Left ventricle myocardium inferior (tissue), 1 donor: ENCODE measurements at regions not wholly inside any gene's neighbourhood (a gene's known extent, or its start where the extent isn't known, plus 50 kb on each side); places are given as distances from the start of the nearest gene placed in this dataset.
A peak's percentile ranks its signal among the peaks of the same experiment; 100 is the strongest.

Source experiments
- DNase-seq: peaks from one replicate; pipeline ENCODE4 v3.0.0-alpha.2; 2020
- H3K27ac ChIP-seq: fragments of 200-600 bp; replicated peaks from 2 replicates; pipeline ENCODE4 v1.8.0; 2021
- H3K27me3 ChIP-seq: fragments of 200-600 bp; 2 replicates; pipeline ENCODE4 v1.8.0; 2021; ENCODE audit warnings: low read depth
- H3K36me3 ChIP-seq: fragments of 200-600 bp; 2 replicates; pipeline ENCODE4 v1.8.0; 2021
- H3K4me1 ChIP-seq: fragments of 200-600 bp; 2 replicates; pipeline ENCODE4 v1.8.0; 2021
- H3K4me3 ChIP-seq: fragments of 200-600 bp; 2 replicates; pipeline ENCODE4 v1.8.0; 2021; ENCODE audit warnings: mild to moderate bottlenecking, moderate library complexity
- H3K9me3 ChIP-seq: fragments of 200-600 bp; replicated peaks from 2 replicates; pipeline ENCODE4 v1.8.0; 2021
- CTCF ChIP-seq: fragments of 200-600 bp; IDR thresholded peaks from 2 replicates; pipeline ENCODE4 v1.8.0; 2021; ENCODE audit warnings: antibody characterized with exemption, mild to moderate bottlenecking, borderline replicate concordance
- intact Hi-C: fragments of 100-400 bp; cut with micrococcal nuclease; formaldehyde crosslinking; loops from one replicate; pipeline ENCODE4 v1.11.0; 2022
- donor health status: DM: no; HTN: yes; CAD: no; lungs with severe emphysema.

- H3K27ac ChIP-seq = peak overlapping the region; percentile 74
- intact Hi-C loops = no loop called here
Observed at GRCh38 chr5:32506799-32507198, 62.3 kb upstream of the ZFR start.

DNA sequence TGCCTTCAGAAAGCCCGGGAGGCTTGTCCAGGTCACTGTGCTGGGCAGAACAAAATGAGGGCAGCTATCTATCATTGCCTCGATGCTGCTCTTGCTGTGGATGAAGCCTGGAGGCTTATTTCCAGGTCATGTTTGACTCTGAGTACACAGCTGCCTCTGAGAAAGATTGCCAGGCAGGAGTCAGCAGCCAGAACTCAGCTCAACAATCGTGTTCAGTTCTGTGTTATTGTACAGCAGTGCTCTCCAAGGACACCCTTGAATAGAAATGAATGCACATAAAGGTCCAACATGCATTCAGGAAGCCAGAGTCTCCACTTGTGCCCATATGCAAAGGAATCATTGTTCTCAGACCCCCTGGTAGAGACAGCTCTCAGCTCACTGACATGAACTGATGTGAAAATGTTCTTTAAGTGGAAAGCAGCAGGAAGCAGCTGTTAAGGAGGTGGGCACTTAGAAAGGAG is 61.7 kb upstream of the ZFR start:
- H3K27me3 ChIP-seq = peaks cover 6% of the 10 kb centered on the region
- intact Hi-C loops = no loop called here
- peaks cover 35% of the 10 kb centered on the region for H3K4me1 ChIP-seq
- H3K27ac ChIP-seq = peak overlapping the region; percentile 74
- peak; percentile 52 for DNase-seq
- no peaks in the 10 kb centered on the region for H3K36me3 ChIP-seq
- TF ChIP-seq CTCF = no peak
- no peak overlapping the region for H3K4me3 ChIP-seq
- no peaks in the 10 kb centered on the region for H3K9me3 ChIP-seq

More at GRCh38 chr5:32506799-32507198, 62.3 kb upstream of the ZFR start:
- Histone ChIP-seq H3K27me3 (peaks cover under 1% of the 10 kb centered on the region), H3K4me3 (no peak overlapping the region), H3K9me3 (no peaks in the 10 kb centered on the region), H3K36me3 (no peaks in the 10 kb centered on the region), H3K4me1 (peaks cover 35% of the 10 kb centered on the region)
- no peak for TF ChIP-seq CTCF
- DNase-seq = no peak

- Histone ChIP-seq H3K4me3 (no peak overlapping the region), H3K36me3 (no peaks in the 10 kb centered on the region), H3K4me1 (peaks cover 35% of the 10 kb centered on the region), H3K27me3 (peaks cover 11% of the 10 kb centered on the region), H3K9me3 (no peaks in the 10 kb centered on the region), H3K27ac (peak overlapping the region; percentile 74)
- intact Hi-C loops = no loop called here
- DNase-seq = no peak
- TF ChIP-seq CTCF = no peak
Observed at GRCh38 chr5:32505756-32506155, 61.2 kb upstream of the ZFR start.

GRCh38 chr5:32504989-32505596 is 60.6 kb upstream of the ZFR start:
- Histone ChIP-seq H3K9me3 (no peaks in the 10 kb centered on the region), H3K4me1 (peaks cover 35% of the 10 kb centered on the region), H3K27ac (peak overlapping the region; percentile 74), H3K36me3 (no peaks in the 10 kb centered on the region), H3K27me3 (peaks cover 18% of the 10 kb centered on the region), H3K4me3 (no peak overlapping the region)
- TF ChIP-seq CTCF = no peak
- peak; percentile 70 for DNase-seq
- intact Hi-C loops = no loop called here

DNA sequence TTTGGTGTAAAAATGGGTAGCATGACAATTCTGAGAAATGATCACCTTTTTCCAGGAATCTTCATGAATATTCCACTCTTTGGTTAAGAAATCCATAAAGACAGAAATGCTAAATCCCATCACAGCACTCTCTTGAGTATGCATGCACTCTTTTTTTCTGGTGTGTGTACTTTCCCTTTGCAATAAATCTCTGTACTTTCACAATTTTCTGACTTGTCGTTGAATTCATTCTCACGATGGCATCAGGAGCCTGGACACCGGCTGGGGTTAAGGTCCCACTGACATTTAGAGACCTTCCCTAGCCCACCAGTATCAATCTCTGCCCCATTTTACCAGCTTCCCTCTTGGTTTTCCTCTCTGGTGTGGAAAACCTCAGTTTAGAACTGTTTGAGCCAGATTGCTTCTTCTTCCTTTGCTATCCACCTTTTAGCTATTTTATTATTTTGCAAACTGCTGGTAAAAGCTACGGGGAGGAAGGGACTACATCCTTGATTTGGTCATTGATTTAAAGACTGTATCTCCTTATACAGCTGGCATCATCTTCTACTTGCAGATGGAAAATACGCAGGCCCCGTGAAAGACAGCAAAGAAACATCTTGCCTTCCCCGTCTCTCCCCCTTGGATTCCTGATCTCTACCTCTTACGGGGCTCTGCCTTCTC is 59.9 kb upstream of the ZFR start:
- H3K9me3 ChIP-seq = no peaks in the 10 kb centered on the region
- intact Hi-C loops = no loop called here
- no peak overlapping the region for H3K4me3 ChIP-seq
- no peak for DNase-seq
- H3K36me3 ChIP-seq = no peaks in the 10 kb centered on the region
- H3K4me1 ChIP-seq = peaks cover 35% of the 10 kb centered on the region
- H3K27ac ChIP-seq = peak overlapping the region; percentile 74
- no peak for TF ChIP-seq CTCF
- peaks cover 24% of the 10 kb centered on the region for H3K27me3 ChIP-seq
